Nephron progenitor cell (in vitro differentiated cells): ENCODE measurements at regions not wholly inside any gene's neighbourhood (a gene's known extent, or its start where the extent isn't known, plus 50 kb on each side); places are given as distances from the start of the nearest gene placed in this dataset.

Experiments used
- DNase-seq: peaks from one replicate; pipeline ENCODE4 v3.0.0; 2021
- H3K27ac Mint-ChIP-seq: 2 replicates; pipeline ENCODE4 v1.8.0; 2021; ENCODE audit warnings: mild to moderate bottlenecking, moderate library complexity, mixed read lengths
- H3K27me3 Mint-ChIP-seq: 2 replicates; pipeline ENCODE4 v1.8.0; 2021; ENCODE audit warnings: mild to moderate bottlenecking, low read depth, mixed read lengths; ENCODE audit not compliant: poor library complexity
- H3K36me3 Mint-ChIP-seq: 2 replicates; pipeline ENCODE4 v1.8.0; 2021; ENCODE audit warnings: low read depth, mixed read lengths
- H3K4me1 Mint-ChIP-seq: 2 replicates; pipeline ENCODE4 v1.8.0; 2021; ENCODE audit warnings: mixed read lengths
- H3K4me3 Mint-ChIP-seq: 2 replicates; pipeline ENCODE4 v1.8.0; 2021; ENCODE audit warnings: mild to moderate bottlenecking, moderate library complexity, mixed read lengths
- H3K9me3 Mint-ChIP-seq: 2 replicates; pipeline ENCODE4 v1.8.0; 2021; ENCODE audit warnings: mild to moderate bottlenecking, moderate library complexity, mixed read lengths
- CTCF ChIP-seq: fragments of 200-600 bp; sonication (generic); IDR thresholded peaks from 2 replicates; pipeline ENCODE4 v1.5.0; 2021; ENCODE audit warnings: antibody characterized with exemption

- Mint-ChIP-seq H3K4me1 (peaks cover 12% of the 10 kb centered on the region), H3K27ac (no peak overlapping the region), H3K27me3 (peaks cover 16% of the 10 kb centered on the region), H3K4me3 (no peak overlapping the region), H3K36me3 (no peaks in the 10 kb centered on the region), H3K9me3 (peaks cover under 1% of the 10 kb centered on the region)
- DNase-seq = no peak
- no peak for TF ChIP-seq CTCF
Observed at GRCh38 chr12:126551869-126552268, 1486.6 kb downstream of the AACS start.

- Mint-ChIP-seq H3K27ac (no peak overlapping the region), H3K9me3 (no peaks in the 10 kb centered on the region), H3K4me3 (no peak overlapping the region), H3K36me3 (no peaks in the 10 kb centered on the region), H3K4me1 (peaks cover 10% of the 10 kb centered on the region), H3K27me3 (peaks cover 19% of the 10 kb centered on the region)
- no peak for TF ChIP-seq CTCF
- DNase-seq = no peak
Observed at GRCh38 chr12:126554625-126555024, 1489.4 kb downstream of the AACS start.

- H3K27ac Mint-ChIP-seq = no peak overlapping the region
Observed at GRCh38 chr12:126557659-126558058, 1492.4 kb downstream of the AACS start.

GRCh38 chr12:126558219-126558618, 1493.0 kb downstream of the AACS start:
- no peak overlapping the region for H3K4me3 Mint-ChIP-seq
- TF ChIP-seq CTCF = no peak

More at GRCh38 chr12:126557659-126558058, 1492.4 kb downstream of the AACS start:
- no peaks in the 10 kb centered on the region for H3K36me3 Mint-ChIP-seq
- H3K4me3 Mint-ChIP-seq = no peak overlapping the region
- no peak for DNase-seq
- TF ChIP-seq CTCF = no peak
- no peaks in the 10 kb centered on the region for H3K4me1 Mint-ChIP-seq
- H3K27me3 Mint-ChIP-seq = peaks cover 22% of the 10 kb centered on the region
- H3K9me3 Mint-ChIP-seq = no peaks in the 10 kb centered on the region

GRCh38 chr12:126558810-126559209, 1493.6 kb downstream of the AACS start:
- no peak for TF ChIP-seq CTCF
- Mint-ChIP-seq H3K4me1 (no peaks in the 10 kb centered on the region), H3K4me3 (no peak overlapping the region), H3K27ac (no peak overlapping the region), H3K36me3 (no peaks in the 10 kb centered on the region), H3K27me3 (peaks cover 22% of the 10 kb centered on the region), H3K9me3 (no peaks in the 10 kb centered on the region)
- DNase-seq = no peak

More at GRCh38 chr12:126558219-126558618, 1493.0 kb downstream of the AACS start:
- Mint-ChIP-seq H3K4me1 (no peaks in the 10 kb centered on the region), H3K9me3 (no peaks in the 10 kb centered on the region), H3K27me3 (peaks cover 19% of the 10 kb centered on the region), H3K27ac (no peak overlapping the region), H3K36me3 (no peaks in the 10 kb centered on the region)
- no peak for DNase-seq

GRCh38 chr12:126567016-126567415, 1501.8 kb downstream of the AACS start:
- no peaks in the 10 kb centered on the region for H3K4me1 Mint-ChIP-seq
- H3K27me3 Mint-ChIP-seq = peaks cover 7% of the 10 kb centered on the region
- H3K4me3 Mint-ChIP-seq = no peak overlapping the region
- no peak for DNase-seq
- no peak for TF ChIP-seq CTCF
- H3K9me3 Mint-ChIP-seq = peaks cover 22% of the 10 kb centered on the region
- H3K36me3 Mint-ChIP-seq = no peaks in the 10 kb centered on the region
- no peak overlapping the region for H3K27ac Mint-ChIP-seq
